ENCODE measurements at regions not wholly inside any gene's neighbourhood (a gene's known extent, or its start where the extent isn't known, plus 50 kb on each side); places are given as distances from the start of the nearest gene placed in this dataset.

GRCh38 chr3:117404730-117405129, 695.2 kb downstream of the TUSC7 start:
- Histone ChIP-seq H3K4me1 (ENCODE audit: control insufficient read depth, insufficient read depth, low read length) (no peaks in the 10 kb centered on the region), H3K27me3 (ENCODE audit: control insufficient read depth in 1 of 2, insufficient read depth in 2 of 2, low read length in 2 of 2) (no peaks in the 10 kb centered on the region), H3K27ac (ENCODE audit: low read length) (no peak overlapping the region), H3K9me3 (ENCODE audit: control insufficient read depth in 2 of 2, low read length in 2 of 2) (no peaks in the 10 kb centered on the region), H3K36me3 (ENCODE audit: control insufficient read depth in 2 of 2, insufficient read depth in 2 of 2, low read length in 2 of 2) (no peaks in the 10 kb centered on the region), H3K4me3 (ENCODE audit: low read length in 2 of 2) (no peak overlapping the region), H3K9ac (ENCODE audit: low read length in 2 of 2) (no peak overlapping the region)

GRCh38 chr3:117405359-117405758, 695.8 kb downstream of the TUSC7 start:
- H3K36me3 ChIP-seq (ENCODE audit: control insufficient read depth in 2 of 2, insufficient read depth in 2 of 2, low read length in 2 of 2) = no peaks in the 10 kb centered on the region
- H3K9ac ChIP-seq (ENCODE audit: low read length in 2 of 2) = no peak overlapping the region
- no peak overlapping the region for H3K27ac ChIP-seq (ENCODE audit: low read length)
- no peaks in the 10 kb centered on the region for H3K4me1 ChIP-seq (ENCODE audit: control insufficient read depth, insufficient read depth, low read length)
- H3K27me3 ChIP-seq (ENCODE audit: control insufficient read depth in 1 of 2, insufficient read depth in 2 of 2, low read length in 2 of 2) = no peaks in the 10 kb centered on the region
- H3K4me3 ChIP-seq (ENCODE audit: low read length in 2 of 2) = no peak overlapping the region
- H3K9me3 ChIP-seq (ENCODE audit: control insufficient read depth in 2 of 2, low read length in 2 of 2) = no peaks in the 10 kb centered on the region

GRCh38 chr3:117407317-117407716, 697.7 kb downstream of the TUSC7 start:
- H3K27ac ChIP-seq (ENCODE audit: low read length) = no peak overlapping the region

GRCh38 chr3:117408811-117409210, 699.2 kb downstream of the TUSC7 start:
- Histone ChIP-seq H3K27me3 (ENCODE audit: control insufficient read depth in 1 of 2, insufficient read depth in 2 of 2, low read length in 2 of 2) (no peaks in the 10 kb centered on the region), H3K4me1 (ENCODE audit: control insufficient read depth, insufficient read depth, low read length) (no peaks in the 10 kb centered on the region), H3K9me3 (ENCODE audit: control insufficient read depth in 2 of 2, low read length in 2 of 2) (no peaks in the 10 kb centered on the region), H3K4me3 (ENCODE audit: low read length in 2 of 2) (no peak overlapping the region), H3K36me3 (ENCODE audit: control insufficient read depth in 2 of 2, insufficient read depth in 2 of 2, low read length in 2 of 2) (no peaks in the 10 kb centered on the region), H3K27ac (ENCODE audit: low read length) (no peak overlapping the region), H3K9ac (ENCODE audit: low read length in 2 of 2) (no peak overlapping the region)

More at GRCh38 chr3:117407317-117407716, 697.7 kb downstream of the TUSC7 start:
- H3K4me1 ChIP-seq (ENCODE audit: control insufficient read depth, insufficient read depth, low read length) = no peaks in the 10 kb centered on the region
- H3K9me3 ChIP-seq (ENCODE audit: control insufficient read depth in 2 of 2, low read length in 2 of 2) = no peaks in the 10 kb centered on the region
- no peak overlapping the region for H3K4me3 ChIP-seq (ENCODE audit: low read length in 2 of 2)
- H3K36me3 ChIP-seq (ENCODE audit: control insufficient read depth in 2 of 2, insufficient read depth in 2 of 2, low read length in 2 of 2) = no peaks in the 10 kb centered on the region
- H3K27me3 ChIP-seq (ENCODE audit: control insufficient read depth in 1 of 2, insufficient read depth in 2 of 2, low read length in 2 of 2) = no peaks in the 10 kb centered on the region
- H3K9ac ChIP-seq (ENCODE audit: low read length in 2 of 2) = no peak overlapping the region

GRCh38 chr3:117409256-117409655, 699.7 kb downstream of the TUSC7 start:
- Histone ChIP-seq H3K36me3 (ENCODE audit: control insufficient read depth in 2 of 2, insufficient read depth in 2 of 2, low read length in 2 of 2) (no peaks in the 10 kb centered on the region), H3K9ac (ENCODE audit: low read length in 2 of 2) (no peak overlapping the region), H3K4me3 (ENCODE audit: low read length in 2 of 2) (no peak overlapping the region), H3K4me1 (ENCODE audit: control insufficient read depth, insufficient read depth, low read length) (no peaks in the 10 kb centered on the region), H3K27ac (ENCODE audit: low read length) (no peak overlapping the region), H3K9me3 (ENCODE audit: control insufficient read depth in 2 of 2, low read length in 2 of 2) (no peaks in the 10 kb centered on the region), H3K27me3 (ENCODE audit: control insufficient read depth in 1 of 2, insufficient read depth in 2 of 2, low read length in 2 of 2) (no peaks in the 10 kb centered on the region)

- Histone ChIP-seq H3K9ac (ENCODE audit: low read length in 2 of 2) (no peak overlapping the region), H3K4me3 (ENCODE audit: low read length in 2 of 2) (no peak overlapping the region), H3K9me3 (ENCODE audit: control insufficient read depth in 2 of 2, low read length in 2 of 2) (no peaks in the 10 kb centered on the region), H3K4me1 (ENCODE audit: control insufficient read depth, insufficient read depth, low read length) (no peaks in the 10 kb centered on the region), H3K36me3 (ENCODE audit: control insufficient read depth in 2 of 2, insufficient read depth in 2 of 2, low read length in 2 of 2) (no peaks in the 10 kb centered on the region), H3K27ac (ENCODE audit: low read length) (no peak overlapping the region), H3K27me3 (ENCODE audit: control insufficient read depth in 1 of 2, insufficient read depth in 2 of 2, low read length in 2 of 2) (no peaks in the 10 kb centered on the region)
Observed at GRCh38 chr3:117409701-117410459, 700.3 kb downstream of the TUSC7 start.

- H3K9ac ChIP-seq (ENCODE audit: low read length in 2 of 2) = no peak overlapping the region
- H3K9me3 ChIP-seq (ENCODE audit: control insufficient read depth in 2 of 2, low read length in 2 of 2) = no peaks in the 10 kb centered on the region
- H3K27ac ChIP-seq (ENCODE audit: low read length) = no peak overlapping the region
- H3K4me3 ChIP-seq (ENCODE audit: low read length in 2 of 2) = no peak overlapping the region
- no peaks in the 10 kb centered on the region for H3K27me3 ChIP-seq (ENCODE audit: control insufficient read depth in 1 of 2, insufficient read depth in 2 of 2, low read length in 2 of 2)
- no peaks in the 10 kb centered on the region for H3K4me1 ChIP-seq (ENCODE audit: control insufficient read depth, insufficient read depth, low read length)
- no peaks in the 10 kb centered on the region for H3K36me3 ChIP-seq (ENCODE audit: control insufficient read depth in 2 of 2, insufficient read depth in 2 of 2, low read length in 2 of 2)
Observed at GRCh38 chr3:117411971-117412370, 702.4 kb downstream of the TUSC7 start.

- H3K4me3 ChIP-seq (ENCODE audit: low read length in 2 of 2) = no peak overlapping the region
- H3K27ac ChIP-seq (ENCODE audit: low read length) = no peak overlapping the region
- no peaks in the 10 kb centered on the region for H3K4me1 ChIP-seq (ENCODE audit: control insufficient read depth, insufficient read depth, low read length)
Observed at GRCh38 chr3:117417411-117417810, 707.8 kb downstream of the TUSC7 start.

GRCh38 chr3:117427081-117427480, 717.5 kb downstream of the TUSC7 start:
- Histone ChIP-seq H3K4me1 (ENCODE audit: control insufficient read depth, insufficient read depth, low read length) (no peaks in the 10 kb centered on the region), H3K27ac (ENCODE audit: low read length) (no peak overlapping the region), H3K36me3 (ENCODE audit: control insufficient read depth in 2 of 2, insufficient read depth in 2 of 2, low read length in 2 of 2) (no peaks in the 10 kb centered on the region), H3K9ac (ENCODE audit: low read length in 2 of 2) (no peak overlapping the region), H3K27me3 (ENCODE audit: control insufficient read depth in 1 of 2, insufficient read depth in 2 of 2, low read length in 2 of 2) (no peaks in the 10 kb centered on the region), H3K4me3 (ENCODE audit: low read length in 2 of 2) (no peak overlapping the region), H3K9me3 (ENCODE audit: control insufficient read depth in 2 of 2, low read length in 2 of 2) (no peaks in the 10 kb centered on the region)

More at GRCh38 chr3:117417411-117417810, 707.8 kb downstream of the TUSC7 start:
- no peak overlapping the region for H3K9ac ChIP-seq (ENCODE audit: low read length in 2 of 2)
- no peaks in the 10 kb centered on the region for H3K27me3 ChIP-seq (ENCODE audit: control insufficient read depth in 1 of 2, insufficient read depth in 2 of 2, low read length in 2 of 2)
- no peaks in the 10 kb centered on the region for H3K36me3 ChIP-seq (ENCODE audit: control insufficient read depth in 2 of 2, insufficient read depth in 2 of 2, low read length in 2 of 2)
- H3K9me3 ChIP-seq (ENCODE audit: control insufficient read depth in 2 of 2, low read length in 2 of 2) = no peaks in the 10 kb centered on the region

- H3K27ac ChIP-seq (ENCODE audit: low read length) = no peak overlapping the region
- no peaks in the 10 kb centered on the region for H3K36me3 ChIP-seq (ENCODE audit: control insufficient read depth in 2 of 2, insufficient read depth in 2 of 2, low read length in 2 of 2)
- H3K4me3 ChIP-seq (ENCODE audit: low read length in 2 of 2) = no peak overlapping the region
- no peak overlapping the region for H3K9ac ChIP-seq (ENCODE audit: low read length in 2 of 2)
- no peaks in the 10 kb centered on the region for H3K4me1 ChIP-seq (ENCODE audit: control insufficient read depth, insufficient read depth, low read length)
- H3K27me3 ChIP-seq (ENCODE audit: control insufficient read depth in 1 of 2, insufficient read depth in 2 of 2, low read length in 2 of 2) = no peaks in the 10 kb centered on the region
- H3K9me3 ChIP-seq (ENCODE audit: control insufficient read depth in 2 of 2, low read length in 2 of 2) = no peaks in the 10 kb centered on the region
Observed at GRCh38 chr3:117433427-117433826, 723.8 kb downstream of the TUSC7 start.

- no peak overlapping the region for H3K9ac ChIP-seq (ENCODE audit: low read length in 2 of 2)
- H3K9me3 ChIP-seq (ENCODE audit: control insufficient read depth in 2 of 2, low read length in 2 of 2) = no peaks in the 10 kb centered on the region
- H3K4me3 ChIP-seq (ENCODE audit: low read length in 2 of 2) = no peak overlapping the region
Observed at GRCh38 chr3:117434661-117435412, 725.3 kb downstream of the TUSC7 start.

More at GRCh38 chr3:117434661-117435412, 725.3 kb downstream of the TUSC7 start:
- Histone ChIP-seq H3K36me3 (ENCODE audit: control insufficient read depth in 2 of 2, insufficient read depth in 2 of 2, low read length in 2 of 2) (no peaks in the 10 kb centered on the region), H3K4me1 (ENCODE audit: control insufficient read depth, insufficient read depth, low read length) (no peaks in the 10 kb centered on the region), H3K27me3 (ENCODE audit: control insufficient read depth in 1 of 2, insufficient read depth in 2 of 2, low read length in 2 of 2) (no peaks in the 10 kb centered on the region), H3K27ac (ENCODE audit: low read length) (no peak overlapping the region)
